HG03280 (cell line): ENCODE measurements at regions not wholly inside any gene's neighbourhood (a gene's known extent, or its start where the extent isn't known, plus 50 kb on each side); places are given as distances from the start of the nearest gene placed in this dataset.

Experiments used
- ATAC-seq: cut with Tn5 transposase; IDR thresholded peaks from one replicate; pipeline ENCODE4 v1.9.1; 2021; ENCODE audit warnings: mild to moderate bottlenecking, moderate library complexity; ENCODE audit not compliant: unreplicated experiment

DNA sequence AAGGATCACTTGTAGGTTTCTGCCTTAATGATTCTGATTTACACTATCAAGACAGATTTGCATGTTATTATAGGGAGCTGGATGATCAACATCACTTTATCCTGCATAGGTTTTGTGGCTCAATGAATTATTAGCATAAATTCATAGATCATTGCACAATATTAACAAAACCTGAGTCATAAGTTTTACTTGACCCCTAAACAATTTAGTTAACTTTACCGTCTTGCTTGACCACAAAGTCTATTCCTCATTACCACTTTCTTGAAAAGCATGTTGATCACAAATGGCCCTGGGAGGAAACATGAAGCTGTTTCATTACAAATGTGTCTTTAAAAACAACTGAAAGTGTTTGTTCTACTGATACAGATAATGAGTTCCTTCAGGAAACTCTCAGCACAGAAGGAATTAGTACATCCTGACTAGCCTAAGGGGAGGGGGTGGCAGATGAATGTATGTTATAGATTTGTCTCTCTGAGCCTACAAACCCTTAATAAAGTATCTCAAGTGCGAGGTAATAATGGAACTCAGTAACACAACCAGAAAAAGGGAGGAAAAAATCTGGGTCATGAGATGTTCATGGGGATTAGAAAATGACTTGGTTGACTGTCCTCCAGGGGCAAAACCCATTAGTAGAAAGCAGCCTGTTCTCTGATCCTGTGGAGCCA lies 303.4 kb downstream of the PIK3C3 start:
- no peak for ATAC-seq

DNA sequence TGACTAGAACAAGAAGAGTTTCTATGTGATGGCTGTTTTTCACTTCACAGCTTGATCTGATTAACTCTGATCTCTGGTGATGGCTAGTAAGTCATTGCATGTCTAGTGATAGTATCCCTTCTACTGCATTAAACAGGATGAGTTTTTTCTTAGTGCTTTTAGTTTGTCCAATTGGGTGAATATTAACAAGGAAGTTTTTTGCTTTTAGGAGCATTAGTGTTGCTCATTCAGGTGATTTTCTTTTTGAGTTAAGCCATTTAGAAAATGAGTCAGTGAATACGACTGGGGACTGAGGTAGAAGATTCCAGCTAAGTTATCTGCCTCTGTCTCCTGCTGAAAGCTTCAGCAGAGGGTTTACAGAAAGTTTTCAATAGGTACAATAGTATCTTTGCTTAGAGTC lies 306.7 kb downstream of the PIK3C3 start:
- ATAC-seq = no peak

DNA sequence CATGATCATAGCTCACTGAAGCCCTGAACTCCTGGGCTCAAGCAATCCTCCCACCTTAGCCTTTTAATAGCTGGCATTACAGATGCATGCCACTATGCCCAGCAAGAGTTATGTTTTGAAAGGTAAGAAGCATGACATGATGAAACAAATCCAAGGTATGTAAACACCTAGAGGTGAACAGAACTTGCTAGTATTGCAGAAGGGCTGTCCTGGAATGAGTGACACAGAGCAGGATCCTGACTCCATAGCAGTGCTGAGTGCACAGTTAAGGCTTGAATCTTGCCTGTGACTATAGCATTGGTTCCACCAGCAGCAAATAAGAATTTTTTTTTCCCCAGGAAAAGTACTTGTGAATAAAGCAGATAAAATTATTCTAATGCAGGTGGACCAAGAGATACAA lies 309.5 kb downstream of the PIK3C3 start:
- ATAC-seq = no peak

DNA sequence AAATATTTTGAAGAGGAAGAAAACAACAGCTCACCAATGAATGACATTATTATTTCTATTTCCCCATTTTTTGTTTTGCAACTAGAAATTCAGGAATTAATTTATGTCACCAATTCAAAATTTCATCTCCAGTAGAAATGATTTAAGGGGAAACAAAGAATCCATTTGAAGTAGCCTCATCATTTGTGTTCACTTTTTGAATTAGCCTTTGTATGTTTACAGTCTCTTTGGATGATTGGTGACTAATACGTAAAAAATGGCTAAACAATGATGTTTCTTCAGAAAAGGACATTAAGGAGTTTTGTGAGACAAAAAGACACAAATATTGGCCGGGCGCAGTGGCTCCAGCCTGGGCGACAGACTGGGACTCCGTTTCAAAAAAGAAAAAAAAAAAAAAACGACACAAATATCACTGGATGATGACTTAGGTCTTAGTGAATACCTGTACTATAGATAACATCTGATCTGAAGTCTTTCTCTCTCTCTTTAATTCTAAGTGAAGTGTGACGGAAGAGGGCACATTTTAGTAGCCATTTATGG lies 313.2 kb downstream of the PIK3C3 start:
- ATAC-seq = no peak

DNA sequence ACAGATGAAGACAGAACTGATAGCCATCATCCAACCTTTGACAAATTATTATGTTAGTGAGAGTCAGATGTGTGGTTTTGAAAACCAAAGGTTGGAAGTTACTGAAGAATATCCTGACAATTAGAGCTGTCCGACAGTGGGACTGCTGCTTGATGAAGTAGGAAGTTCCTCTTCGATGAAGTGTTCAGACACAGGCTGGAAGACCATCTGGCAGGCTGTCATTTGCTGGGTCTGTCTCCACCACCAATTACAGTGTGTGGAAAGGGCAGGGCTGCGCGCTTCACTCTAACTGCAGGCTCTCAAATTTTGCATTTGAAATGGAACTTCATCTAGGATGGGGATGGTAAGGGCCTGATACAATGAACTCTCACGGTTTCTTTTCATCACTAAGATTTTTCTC lies 313.8 kb downstream of the PIK3C3 start:
- no peak for ATAC-seq

DNA sequence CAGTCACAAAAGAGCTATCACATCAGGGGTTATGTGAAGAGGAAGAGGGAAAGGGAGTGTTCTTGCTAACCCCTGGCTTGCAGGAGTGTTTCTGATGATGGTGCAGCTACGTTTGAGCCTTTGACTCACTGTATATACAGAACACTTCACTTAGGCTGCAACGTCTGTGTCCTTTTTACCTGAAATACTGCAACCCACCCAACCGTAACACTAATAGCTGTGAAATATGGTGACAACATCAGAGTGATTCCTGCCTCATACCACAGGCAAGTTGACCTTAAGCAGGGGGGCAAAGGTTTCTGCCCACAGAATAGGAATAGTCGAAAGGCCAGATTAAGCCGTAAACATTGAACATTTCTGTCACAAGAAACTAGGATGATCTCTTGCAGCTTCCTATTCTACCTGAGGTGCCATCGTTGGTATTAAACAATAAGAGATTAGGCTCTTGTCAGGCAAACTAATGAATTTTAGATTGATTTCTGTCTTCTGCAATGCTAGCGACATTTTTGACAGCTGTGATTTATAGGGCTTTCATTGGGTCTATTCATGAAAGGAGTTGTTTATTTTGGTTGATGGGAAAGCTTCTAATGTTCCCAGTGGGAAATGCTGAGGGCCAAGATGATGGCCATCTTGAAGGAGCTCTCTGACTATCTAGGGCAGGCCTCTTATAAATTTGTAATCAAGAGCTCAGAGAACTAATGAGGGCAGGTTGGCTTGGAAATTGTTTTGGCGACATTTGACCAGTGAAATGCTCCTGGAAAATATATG lies 316.8 kb downstream of the PIK3C3 start:
- no peak for ATAC-seq

DNA sequence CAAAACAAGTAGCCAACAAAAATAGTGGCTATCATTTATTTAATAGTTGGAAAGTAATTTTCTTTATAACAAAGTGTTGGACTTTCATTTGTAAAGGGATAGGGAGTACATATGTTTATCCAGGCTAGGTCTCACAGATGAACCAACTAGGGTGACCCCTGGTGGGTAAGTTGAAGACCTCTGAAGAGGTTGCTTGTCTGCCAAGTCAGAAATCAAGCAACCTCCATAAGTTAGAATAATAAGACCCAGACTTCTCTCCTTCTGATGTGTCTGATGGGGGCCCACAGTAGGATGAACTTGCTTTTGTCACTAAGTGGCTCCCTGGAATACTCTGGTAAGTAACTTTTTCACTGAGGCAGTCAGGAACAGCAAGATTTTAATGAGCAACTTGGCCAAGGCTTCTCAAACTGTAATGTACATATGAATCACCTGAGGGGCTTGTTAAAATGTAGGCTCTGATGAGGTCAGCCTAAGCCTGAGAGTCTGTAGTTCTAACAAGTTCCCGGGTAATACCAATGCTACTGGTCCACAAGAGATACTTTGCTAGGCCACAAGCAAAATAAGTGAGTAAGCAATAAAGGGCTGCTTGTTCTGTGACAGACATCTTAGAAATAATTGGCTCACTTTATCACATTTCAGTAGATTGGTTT lies 319.6 kb downstream of the PIK3C3 start:
- no peak for ATAC-seq

DNA sequence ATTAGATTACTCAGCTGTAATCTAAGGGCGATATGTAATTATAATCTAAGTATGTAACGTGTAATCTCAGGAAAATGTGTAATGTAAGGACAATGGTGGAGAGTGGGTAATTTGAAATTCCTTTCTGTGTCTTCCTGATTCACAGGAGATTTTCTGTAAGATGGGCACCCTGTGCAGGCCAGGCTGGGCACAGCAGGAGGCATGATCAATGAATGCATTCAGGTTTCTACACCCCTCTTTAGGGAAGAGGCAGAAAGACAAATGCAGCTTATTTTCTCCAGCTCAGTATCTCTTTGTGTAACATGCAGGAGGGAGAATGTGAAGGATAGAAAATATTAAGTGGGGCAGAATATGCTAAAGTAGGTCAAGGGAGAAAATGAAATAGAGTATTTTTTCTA lies 320.1 kb downstream of the PIK3C3 start:
- no peak for ATAC-seq

DNA sequence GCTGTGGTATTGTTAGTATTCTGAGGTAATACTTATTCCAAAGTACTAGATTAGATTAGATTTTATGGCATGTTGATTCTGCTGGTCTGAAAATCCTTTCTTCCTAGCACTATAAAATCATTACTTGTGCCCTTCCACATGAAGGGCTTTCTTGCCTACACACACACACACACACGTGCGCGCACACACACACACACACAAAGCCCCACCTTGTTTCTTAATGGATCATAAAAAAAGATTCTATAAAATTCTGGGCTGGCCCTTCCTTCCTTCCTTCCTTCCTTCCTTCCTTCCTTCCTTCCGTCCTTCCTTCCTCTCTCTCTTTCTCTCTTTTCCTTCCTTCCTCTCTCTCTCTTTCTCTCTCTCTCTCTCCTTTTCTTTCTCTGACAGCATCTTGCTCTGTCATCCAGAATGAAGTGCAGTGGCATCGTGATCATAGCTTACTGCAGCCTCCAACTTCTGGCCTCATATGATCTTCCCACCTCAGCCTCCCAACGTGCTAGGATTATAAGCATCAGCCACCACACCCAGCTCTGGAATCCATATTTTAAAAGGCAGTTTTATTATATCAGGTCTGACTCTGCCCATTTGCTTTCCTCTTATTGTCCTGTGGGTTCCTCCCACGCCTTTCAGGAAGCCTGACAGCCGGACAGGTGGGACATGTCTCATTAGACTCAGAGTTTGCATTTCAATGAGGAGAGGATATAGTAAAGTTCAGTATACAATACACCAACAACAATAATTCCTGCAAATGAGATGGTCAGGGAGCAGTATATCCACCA lies 321.1 kb downstream of the PIK3C3 start:
- no peak for ATAC-seq

DNA sequence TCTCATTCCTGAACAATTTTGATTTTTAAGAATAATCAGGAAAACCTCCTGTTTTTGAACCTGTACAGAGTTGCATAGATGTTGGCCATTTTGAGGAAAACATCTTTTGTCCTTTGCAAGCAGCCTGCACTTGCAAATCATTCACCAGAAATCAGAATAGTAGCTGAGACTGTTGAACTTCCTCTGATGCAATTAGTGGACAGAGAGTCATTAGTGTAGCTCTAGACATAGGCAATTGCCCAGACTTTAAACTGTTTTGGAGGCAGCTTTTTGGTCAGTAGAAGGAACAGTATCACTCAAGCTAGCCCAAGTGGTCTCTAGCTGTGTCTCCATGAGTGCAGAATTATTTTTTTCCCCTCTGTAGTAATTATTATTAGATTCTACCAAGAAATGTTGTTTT lies 326.1 kb downstream of the PIK3C3 start:
- no peak for ATAC-seq

DNA sequence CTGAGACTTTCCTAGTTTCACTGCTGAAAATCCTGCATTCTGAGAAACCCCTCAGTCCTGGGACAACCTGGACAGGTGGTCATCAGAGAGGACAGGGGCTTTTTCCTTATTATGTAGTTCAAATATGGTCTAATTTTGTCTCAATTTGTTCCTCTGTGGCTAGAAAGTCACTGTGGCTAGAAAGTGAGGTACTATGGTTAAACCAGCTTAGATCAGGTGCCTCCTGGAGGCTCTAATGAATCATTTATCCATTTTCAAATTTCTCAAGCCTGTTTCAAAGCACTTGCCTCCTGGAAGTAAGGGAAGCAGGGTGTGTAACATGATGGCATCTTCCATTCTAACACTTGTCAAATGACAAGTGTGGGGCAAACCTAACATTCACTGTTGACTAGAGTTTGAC lies 326.8 kb downstream of the PIK3C3 start:
- ATAC-seq = no peak

DNA sequence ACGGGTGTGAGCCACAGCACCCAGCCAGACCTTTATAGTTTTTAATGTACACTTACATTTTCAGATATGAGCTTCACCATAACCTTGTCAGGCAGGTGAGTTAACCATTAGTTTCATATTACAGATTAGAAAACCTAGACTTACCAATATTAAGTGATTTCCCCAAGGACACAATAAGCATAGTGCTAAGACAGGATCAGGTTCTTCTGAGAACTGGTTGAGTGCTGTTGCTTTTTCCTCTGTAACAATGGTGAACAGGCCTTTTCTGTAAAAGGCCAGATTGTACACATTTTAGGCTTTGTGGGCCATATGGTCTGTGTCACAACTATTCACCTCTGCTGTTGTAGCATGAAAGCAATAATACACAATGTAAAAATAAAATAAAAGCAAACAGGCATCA lies 332.0 kb downstream of the PIK3C3 start:
- ATAC-seq = no peak

DNA sequence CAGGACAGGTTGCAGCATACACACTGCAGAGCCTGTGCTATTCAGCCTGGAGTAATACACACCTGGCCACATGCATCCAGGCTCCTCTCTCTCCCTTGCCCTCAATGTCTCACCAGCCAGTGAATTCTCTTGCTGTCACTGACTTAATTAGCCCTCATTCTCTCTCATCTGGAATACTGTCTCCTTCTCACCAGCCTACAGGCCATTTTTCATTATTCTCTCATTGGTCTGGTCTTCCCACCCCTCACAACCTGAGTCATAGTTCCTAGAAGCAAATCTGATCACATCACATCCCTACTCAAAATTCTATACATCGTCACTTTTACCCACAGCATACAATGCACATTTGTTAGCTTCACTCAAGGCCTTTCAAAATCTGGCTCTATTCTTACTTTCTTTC lies 333.1 kb downstream of the PIK3C3 start:
- no peak for ATAC-seq

DNA sequence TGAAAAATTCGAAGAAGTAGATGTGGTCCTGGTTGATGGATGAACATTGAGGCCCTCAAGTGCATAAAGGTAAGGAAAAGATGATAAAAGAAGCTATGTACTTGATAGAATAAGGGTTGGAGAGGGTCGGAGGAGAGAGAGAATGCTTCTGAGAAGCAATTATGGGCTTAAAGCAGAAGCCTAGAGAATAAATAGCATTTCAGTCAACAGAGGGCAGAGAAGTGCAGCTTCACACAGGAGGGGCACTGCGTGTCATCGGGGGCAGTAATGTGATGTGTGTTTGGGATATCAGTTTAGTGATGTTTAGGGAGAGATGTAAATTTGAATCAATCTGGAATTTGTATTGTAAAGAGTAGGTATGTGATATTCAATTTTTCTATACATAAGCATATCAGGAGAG lies 334.5 kb downstream of the PIK3C3 start:
- ATAC-seq = no peak

DNA sequence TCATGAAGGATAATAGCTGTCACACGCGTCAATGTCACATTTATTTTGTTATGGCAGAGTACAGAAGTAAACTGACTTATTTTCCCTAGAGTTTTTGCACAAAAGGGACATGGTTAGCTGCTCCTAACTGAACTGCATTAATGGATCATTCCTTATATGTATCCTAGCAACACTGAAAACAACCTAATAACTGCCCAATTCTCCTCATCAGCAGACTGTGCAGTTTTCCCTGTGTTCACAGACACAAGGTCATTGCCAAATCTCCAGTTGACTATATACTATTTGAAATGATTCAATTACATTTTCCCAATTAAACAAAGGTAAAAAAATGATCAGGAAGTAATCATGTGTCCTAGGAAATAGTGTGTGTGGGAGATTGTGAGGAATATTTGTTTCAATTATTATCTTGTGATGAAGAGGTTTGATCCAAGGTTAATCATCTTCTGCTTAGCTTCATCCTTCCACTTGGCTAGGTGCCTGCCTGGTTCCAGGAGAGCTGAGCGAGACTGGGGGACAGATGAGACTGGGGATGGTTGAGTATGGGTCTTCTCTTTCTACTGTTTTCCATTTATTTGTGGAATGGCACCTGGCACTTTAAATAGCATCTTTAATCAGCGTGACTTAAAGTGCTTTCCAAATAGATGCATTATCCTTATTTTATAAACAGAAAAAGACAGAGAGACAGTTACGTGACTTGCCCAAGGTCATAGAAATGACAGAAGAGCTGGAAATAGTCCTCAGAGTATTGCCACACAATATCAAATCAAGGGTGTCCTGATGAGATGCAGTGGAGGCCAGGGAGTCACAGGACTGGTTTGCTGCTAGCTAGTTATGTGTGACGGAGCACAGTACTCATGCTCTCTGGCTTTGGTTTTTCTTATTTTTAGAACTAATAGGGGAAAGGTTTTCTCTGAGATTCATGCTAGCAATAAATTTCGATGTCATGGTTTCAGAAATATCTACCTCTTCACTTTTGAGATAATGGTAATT lies 335.6 kb downstream of the PIK3C3 start:
- no peak for ATAC-seq

DNA sequence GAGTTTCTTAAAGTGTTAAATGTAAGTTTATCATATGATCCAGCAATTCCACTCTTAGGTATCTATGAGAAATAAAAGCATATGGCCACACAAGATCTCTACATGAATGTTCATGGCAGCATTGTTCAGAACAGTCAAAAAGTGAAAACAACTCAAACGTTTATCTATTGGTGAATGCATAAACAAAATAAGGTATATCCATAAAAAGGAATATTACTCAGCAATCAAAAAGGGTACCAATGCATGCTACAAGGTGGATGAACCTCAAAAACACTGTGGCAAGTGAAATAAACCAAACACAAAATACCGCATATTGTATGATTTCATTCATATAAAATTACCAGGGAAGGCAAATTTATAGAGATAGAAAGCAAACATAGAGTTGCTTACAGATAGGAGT lies 337.6 kb downstream of the PIK3C3 start:
- no peak for ATAC-seq

DNA sequence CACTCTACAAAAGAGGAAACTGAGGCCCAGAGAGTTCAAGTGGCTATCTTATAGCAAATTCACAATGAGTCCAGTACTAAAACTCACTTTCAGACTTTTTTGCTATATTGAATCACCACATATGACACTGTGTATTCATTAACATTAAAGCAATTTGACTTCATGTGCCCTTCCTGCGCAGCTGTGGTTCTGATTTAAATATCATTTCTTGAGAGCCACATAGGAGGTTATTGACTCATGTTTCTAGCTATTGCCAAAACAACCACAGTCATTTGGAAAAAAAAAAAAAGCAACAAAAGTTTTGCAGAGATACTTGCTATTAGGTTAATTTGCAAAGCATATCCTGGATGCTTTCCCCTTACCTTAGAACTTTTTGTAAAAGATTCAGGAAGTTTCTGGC lies 341.2 kb downstream of the PIK3C3 start:
- no peak for ATAC-seq

DNA sequence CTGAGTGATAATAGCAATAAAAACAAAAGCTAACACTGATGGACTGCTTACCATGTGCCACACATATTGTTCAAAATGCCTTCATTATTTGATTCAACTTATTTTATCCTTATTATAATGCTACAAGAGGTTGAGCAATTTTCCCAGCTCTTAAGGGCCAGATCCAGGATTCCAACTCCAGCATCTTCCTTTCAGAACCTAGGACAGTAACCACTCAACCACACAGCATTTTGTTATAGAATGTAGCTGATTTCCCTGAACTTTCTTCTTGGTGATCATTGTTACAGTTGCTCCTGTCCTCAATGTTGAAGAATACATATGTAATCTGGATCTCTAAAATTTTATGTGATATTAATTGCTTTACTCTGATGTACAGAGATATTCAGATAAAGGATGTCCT lies 341.7 kb downstream of the PIK3C3 start:
- ATAC-seq = no peak

DNA sequence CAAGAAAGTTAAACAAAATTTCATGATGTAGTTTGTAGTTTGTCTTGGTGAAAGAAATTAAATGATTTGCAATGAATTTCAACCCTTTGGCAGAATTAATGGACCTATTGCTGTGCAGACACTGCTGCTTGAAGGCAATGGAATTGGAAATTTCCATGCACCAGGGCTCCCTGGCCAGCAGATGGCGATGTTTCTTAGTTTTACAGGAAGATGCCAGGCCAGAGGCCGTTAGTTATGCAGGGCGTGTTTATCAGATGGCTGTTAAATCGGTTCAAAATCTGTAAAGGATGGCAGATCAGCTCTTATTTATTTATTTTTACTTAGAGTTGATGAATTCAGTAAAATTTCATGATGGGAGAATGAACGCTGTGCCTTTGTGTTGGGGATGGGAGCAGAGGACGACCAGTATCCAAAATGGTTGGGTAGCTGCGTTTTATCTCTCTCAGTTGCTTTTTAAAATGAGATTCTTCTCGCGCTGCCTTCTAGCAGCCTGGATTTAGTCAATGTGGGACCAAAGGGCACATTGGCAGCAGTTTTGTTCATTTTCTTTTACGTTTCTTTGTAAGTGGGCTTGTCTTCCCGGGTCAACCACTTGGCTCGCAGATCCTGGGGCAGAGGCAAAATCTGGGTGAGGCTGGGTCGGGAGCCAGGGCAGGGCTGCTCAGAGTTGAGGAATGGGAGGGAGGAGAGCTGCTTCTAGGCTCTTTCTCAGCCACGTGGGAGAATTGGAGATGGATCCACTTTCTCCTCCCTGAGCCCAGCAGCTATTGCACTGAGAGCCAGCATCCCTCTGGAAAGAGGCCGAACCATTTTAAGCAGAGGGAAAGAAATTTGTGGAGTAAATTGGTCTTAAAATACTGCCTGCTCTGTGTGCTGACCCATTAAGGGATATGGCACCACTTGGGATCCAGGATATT lies 344.0 kb downstream of the PIK3C3 start:
- peak; percentile 93 for ATAC-seq
